ENCODE measurements at regions not wholly inside any gene's neighbourhood (a gene's known extent, or its start where the extent isn't known, plus 50 kb on each side); places are given as distances from the start of the nearest gene placed in this dataset.

- no peak for DNase-seq (ENCODE audit: low spot score)
- 54% methylated on average over 2 of the region's 2 CpGs for WGBS
- no peaks in the 10 kb centered on the region for H3K36me3 ChIP-seq (ENCODE audit: control insufficient read depth in 4 of 4, insufficient read depth in 3 of 4, low read depth in 1 of 4, low read length in 3 of 4)
- H3K4me1 ChIP-seq (ENCODE audit: control insufficient read depth in 4 of 4, insufficient read depth in 4 of 4, low read length in 3 of 4), result no peaks in the 10 kb centered on the region
- no peak overlapping the region for H3K9ac ChIP-seq (ENCODE audit: low read depth in 1 of 2, low read length in 2 of 2)
- TF ChIP-seq CTCF (IDR thresholded peaks at IDR 0.05; ENCODE audit: low read depth, low read length, missing input control) (no peak), JUND (IDR thresholded peaks at IDR 0.05) (no peak), ATF3 (IDR thresholded peaks at IDR 0.05) (no peak), RXRA (IDR thresholded peaks at IDR 0.05) (no peak), RAD21 (IDR thresholded peaks at IDR 0.05) (no peak), REST (IDR thresholded peaks at IDR 0.05) (no peak), TAF1 (conservative IDR thresholded peaks at IDR 0.05) (no peak), GABPA (IDR thresholded peaks at IDR 0.05 in 1 of 2, conservative IDR thresholded peaks at IDR 0.05 in 1 of 2) (no peak), FOXA2 (IDR thresholded peaks at IDR 0.05) (no peak), HNF4A (conservative IDR thresholded peaks at IDR 0.05) (no peak), ZBTB33 (IDR thresholded peaks at IDR 0.05) (no peak), MAX (IDR thresholded peaks at IDR 0.05) (no peak)
- no peaks in the 10 kb centered on the region for H3K9me3 ChIP-seq (ENCODE audit: control insufficient read depth in 4 of 4, low read length in 3 of 4)
- no peak overlapping the region for H3K4me3 ChIP-seq (ENCODE audit: low read depth in 1 of 3, low read length in 3 of 3)
- H3K27me3 ChIP-seq (ENCODE audit: control insufficient read depth in 4 of 4, insufficient read depth in 4 of 4, low read length in 3 of 4), result no peaks in the 10 kb centered on the region
- H3K27ac ChIP-seq (ENCODE audit: low read depth in 1 of 2, low read length in 2 of 2), result no peak overlapping the region
These were observed 394.0 kb downstream of the ZNF521 start for GRCh38 chr18:24958001-24958400.

GRCh38 chr18:24959051-24959476, 392.9 kb downstream of the ZNF521 start:
- Histone ChIP-seq H3K36me3 (ENCODE audit: control insufficient read depth in 4 of 4, insufficient read depth in 3 of 4, low read depth in 1 of 4, low read length in 3 of 4) (no peaks in the 10 kb centered on the region), H3K9me3 (ENCODE audit: control insufficient read depth in 4 of 4, low read length in 3 of 4) (no peaks in the 10 kb centered on the region), H3K9ac (ENCODE audit: low read depth in 1 of 2, low read length in 2 of 2) (no peak overlapping the region), H3K4me1 (ENCODE audit: control insufficient read depth in 4 of 4, insufficient read depth in 4 of 4, low read length in 3 of 4) (no peaks in the 10 kb centered on the region), H3K4me3 (ENCODE audit: low read depth in 1 of 3, low read length in 3 of 3) (no peak overlapping the region), H3K27ac (ENCODE audit: low read depth in 1 of 2, low read length in 2 of 2) (no peak overlapping the region), H3K27me3 (ENCODE audit: control insufficient read depth in 4 of 4, insufficient read depth in 4 of 4, low read length in 3 of 4) (no peaks in the 10 kb centered on the region)
- DNase-seq (ENCODE audit: low spot score), result no peak
- 57% methylated on average over 7 of the region's 7 CpGs for WGBS
- TF ChIP-seq FOXA1 (IDR thresholded peaks at IDR 0.05) (no peak), GABPA (IDR thresholded peaks at IDR 0.05 in 1 of 2, conservative IDR thresholded peaks at IDR 0.05 in 1 of 2) (no peak), CTCF (IDR thresholded peaks at IDR 0.05; ENCODE audit: low read depth, low read length, missing input control) (no peak), YY1 (IDR thresholded peaks at IDR 0.05) (no peak), ZBTB33 (IDR thresholded peaks at IDR 0.05) (no peak), HNF4A (conservative IDR thresholded peaks at IDR 0.05) (no peak), JUND (IDR thresholded peaks at IDR 0.05) (no peak), FOXA2 (IDR thresholded peaks at IDR 0.05) (no peak), EGR1 (IDR thresholded peaks at IDR 0.05; ENCODE audit: low read depth in 2 of 2) (no peak), NR2F2 (IDR thresholded peaks at IDR 0.05) (no peak), TAF1 (conservative IDR thresholded peaks at IDR 0.05) (no peak), RAD21 (IDR thresholded peaks at IDR 0.05) (no peak)

Measured in liver (tissue), 8 donors.